GM18498 (cell line): ENCODE measurements at regions not wholly inside any gene's neighbourhood (a gene's known extent, or its start where the extent isn't known, plus 50 kb on each side); places are given as distances from the start of the nearest gene placed in this dataset.

Experiments
- ATAC-seq: cut with Tn5 transposase; IDR thresholded peaks from one replicate; pipeline ENCODE4 v1.9.1; 2021; ENCODE audit warnings: mild to moderate bottlenecking, moderate library complexity; ENCODE audit not compliant: unreplicated experiment

DNA sequence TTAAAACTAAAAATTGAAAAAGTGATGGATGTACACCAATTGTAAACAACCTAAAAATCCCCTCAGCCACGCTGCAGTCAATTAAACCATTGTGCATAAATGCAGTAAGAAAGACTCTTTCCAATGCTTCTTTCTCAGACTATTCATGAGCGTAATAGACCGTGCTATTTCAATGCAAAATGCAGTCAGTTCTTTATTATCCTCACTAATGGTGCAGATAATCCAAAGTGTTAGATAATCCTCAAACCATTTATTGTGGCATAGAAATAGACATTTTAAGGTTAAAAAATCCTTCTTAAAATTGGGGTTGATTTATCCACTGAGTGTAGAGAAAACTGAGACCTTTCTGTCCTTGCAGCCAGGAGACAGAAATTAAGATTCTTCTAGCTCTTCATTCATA lies 1862.8 kb downstream of the EFNA5 start:
- no peak for ATAC-seq

DNA sequence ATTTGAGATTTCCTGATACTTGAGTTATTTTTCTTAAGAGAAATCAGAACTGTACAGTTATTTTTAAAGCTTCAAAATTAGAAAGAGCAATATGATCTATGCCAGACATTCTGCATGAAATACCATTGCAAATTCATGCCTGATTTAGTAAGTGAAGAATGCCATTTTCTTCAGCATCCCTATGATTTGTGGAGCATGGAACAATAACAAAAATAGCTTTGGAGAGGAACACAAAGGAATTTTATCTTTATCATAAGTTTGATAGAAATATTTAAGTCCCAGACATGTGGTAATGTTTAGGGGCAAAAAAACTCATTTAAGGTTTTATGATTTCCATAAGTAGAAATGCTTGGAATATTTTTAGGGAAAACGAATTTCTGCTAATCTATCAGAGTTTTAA lies 1863.4 kb downstream of the EFNA5 start:
- ATAC-seq = no peak

- ATAC-seq = no peak
These were observed 1864.1 kb downstream of the EFNA5 start for GRCh38 chr5:105806596-105806995.

DNA sequence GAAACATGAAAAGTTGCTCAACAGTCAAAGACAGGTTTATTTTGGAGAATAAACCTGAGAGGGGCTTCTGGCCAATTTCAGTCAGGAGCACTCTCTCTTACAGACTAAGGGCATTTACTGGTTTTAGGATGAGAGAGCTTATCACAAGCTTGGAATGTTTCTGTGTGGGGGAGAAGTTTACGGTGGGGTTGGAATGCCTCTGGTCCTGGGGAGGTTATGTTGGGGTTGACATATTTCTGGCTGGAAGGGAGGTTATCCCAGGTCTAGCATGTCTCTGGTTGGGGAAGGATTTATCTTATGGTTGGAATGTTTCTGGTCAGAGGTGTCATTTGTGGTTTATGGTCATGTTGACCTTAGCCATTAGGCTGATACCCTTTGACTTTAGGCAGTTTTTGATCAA lies 1867.3 kb downstream of the EFNA5 start:
- no peak for ATAC-seq

DNA sequence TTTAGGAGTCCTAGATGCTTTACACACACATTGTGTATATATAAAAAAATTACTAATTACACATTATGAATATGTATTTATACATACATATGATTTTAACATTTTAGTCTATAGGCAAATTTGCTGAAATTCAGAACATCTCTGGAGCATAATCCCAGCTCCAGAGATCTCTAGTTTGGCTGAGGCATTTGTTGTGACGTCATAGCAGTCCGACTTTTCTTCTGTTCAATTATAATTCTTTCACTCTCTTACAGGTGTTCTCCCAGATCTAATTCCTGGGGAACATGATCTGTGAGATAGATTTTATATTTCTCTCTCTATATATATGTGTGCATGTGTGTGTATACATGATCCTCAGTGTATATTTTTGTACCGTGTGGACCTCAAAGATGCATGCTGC lies 1876.2 kb downstream of the EFNA5 start:
- ATAC-seq = no peak

- no peak for ATAC-seq
These were observed 1881.5 kb downstream of the EFNA5 start for GRCh38 chr5:105789246-105789645.

DNA sequence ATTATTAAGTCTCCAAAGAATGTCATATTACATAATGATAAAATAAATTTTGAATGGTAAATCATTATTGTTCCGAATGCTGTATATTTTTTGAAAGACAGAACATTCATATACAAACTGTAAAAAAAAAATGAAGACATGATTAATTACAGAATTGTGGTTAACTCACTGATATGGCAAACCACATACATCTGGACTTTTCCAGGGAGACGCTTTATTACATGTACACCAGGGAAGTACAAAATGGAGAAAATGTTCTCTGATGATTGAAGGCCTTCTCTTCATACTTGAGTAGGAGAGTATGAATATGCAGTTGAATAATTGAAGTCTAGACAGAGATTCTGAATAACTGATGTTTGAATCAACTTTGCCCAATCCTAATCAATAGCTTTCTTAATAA lies 1886.9 kb downstream of the EFNA5 start:
- no peak for ATAC-seq

DNA sequence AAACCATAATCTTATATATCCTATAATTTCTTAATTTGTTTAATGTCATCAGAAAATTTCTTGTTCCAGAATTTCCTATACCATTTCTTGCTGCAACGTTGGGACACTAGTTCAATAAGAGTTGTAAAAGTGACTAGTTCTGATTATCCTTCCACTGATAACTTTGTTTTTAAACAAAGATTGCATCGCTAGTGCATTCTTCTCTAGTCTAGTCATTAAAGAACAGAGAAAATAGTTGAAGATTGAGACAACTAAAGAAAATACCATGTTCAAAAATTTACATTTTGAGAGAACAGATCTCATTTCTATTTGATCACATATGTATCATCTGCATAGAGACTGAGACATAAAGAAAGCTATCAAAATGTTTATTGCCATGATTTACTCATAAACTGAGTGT lies 1888.2 kb downstream of the EFNA5 start:
- ATAC-seq = no peak

DNA sequence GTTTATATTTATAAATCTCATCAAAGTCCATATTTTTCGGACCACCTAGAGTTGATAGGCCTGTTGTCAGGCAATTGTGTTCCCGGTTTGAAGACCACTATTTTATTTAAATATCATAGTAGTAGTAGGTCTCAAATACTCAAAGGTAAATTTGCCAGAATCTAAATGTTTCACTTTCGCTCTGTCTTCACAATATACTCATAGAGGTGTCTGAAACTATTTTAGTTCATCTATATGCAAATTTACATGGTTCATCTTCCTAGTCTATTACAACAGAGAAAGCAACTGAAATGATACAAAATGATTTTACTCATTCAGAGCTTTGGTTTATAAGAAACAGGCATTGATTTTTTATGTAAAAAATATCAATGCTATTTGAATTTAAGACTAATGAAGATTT lies 1897.5 kb downstream of the EFNA5 start:
- ATAC-seq = no peak

DNA sequence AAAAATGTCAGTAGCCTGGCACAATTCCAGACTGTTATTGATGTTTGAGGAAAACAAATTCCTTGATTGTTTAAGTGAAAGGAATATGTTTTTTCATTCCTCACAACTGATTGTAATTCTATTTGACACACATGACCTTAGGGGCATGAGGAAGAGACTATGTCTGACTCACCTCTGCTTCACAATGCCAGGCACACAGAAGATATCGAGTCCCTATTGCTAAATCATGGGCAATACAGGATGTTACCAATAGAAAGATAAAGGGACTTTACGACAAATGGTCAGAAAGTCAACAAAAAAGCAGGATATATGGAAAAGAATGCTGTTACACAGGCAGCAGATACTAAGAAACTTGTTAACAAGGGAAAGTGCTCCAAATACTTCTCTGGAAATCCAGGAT lies 1903.5 kb downstream of the EFNA5 start:
- ATAC-seq = no peak

GRCh38 chr5:105762728-105763127 lies 1908.0 kb downstream of the EFNA5 start:
- no peak for ATAC-seq

- no peak for ATAC-seq
These were observed 1916.7 kb downstream of the EFNA5 start for GRCh38 chr5:105754056-105754455.

- no peak for ATAC-seq
These were observed 1917.9 kb downstream of the EFNA5 start for GRCh38 chr5:105752801-105753200.

DNA sequence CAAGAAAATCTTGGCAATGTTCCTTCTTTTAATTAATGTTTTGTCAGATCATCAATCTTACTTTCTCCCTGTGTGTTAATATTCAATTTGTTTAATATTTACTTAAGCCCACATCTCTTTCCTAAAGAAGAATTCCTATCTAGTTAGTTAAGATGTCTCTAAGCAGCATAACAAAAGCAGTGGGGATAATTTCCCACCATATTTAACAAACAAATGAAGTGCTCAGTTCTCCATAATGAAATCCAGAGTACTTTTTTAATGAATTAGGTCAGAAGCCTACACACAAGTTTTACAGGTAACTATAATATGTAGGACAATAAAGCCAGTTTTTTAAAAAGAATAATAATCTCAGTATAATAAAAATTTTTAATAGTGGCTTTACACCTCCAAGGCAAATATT lies 1918.8 kb downstream of the EFNA5 start:
- ATAC-seq = no peak

DNA sequence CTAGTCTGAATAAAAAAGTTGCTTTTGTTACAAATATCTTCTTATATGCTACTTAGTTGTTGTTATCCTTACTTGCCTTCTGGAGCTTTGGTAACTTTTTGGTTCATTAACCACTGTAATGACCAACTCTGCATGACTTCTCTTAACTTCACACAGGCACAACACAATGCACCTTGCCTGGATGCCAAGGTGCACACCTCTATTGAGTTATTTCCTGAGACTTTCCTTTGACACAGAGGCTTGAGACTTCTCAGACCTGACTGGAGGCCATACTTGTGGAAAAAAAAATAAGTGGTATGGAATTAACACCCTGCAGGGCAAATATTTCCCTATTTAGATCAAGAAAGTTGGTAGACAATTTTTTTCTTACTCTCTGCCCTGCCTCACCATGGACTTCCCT lies 1925.6 kb downstream of the EFNA5 start:
- no peak for ATAC-seq

- ATAC-seq = no peak
These were observed 1930.5 kb downstream of the EFNA5 start for GRCh38 chr5:105740242-105740641.

GRCh38 chr5:105739732-105740131 lies 1931.0 kb downstream of the EFNA5 start:
- ATAC-seq = no peak

DNA sequence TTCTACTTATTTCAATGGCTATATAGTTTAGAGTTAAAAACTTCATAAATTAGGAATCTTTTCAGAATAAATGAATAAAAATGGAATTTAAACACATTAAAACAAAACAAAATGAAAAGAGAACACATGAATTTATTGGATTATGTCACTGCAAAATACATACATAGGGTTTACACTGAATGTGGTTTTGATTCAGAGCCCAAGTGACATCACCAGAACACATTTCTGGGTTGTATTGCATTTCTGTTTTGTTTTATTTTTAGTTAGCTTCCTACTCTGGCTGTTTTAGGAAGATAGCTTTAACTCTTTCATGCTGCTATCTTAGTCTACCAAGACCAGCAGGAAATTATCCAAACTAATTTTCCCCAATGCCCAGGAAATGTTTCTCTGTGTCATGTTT lies 1935.0 kb downstream of the EFNA5 start:
- no peak for ATAC-seq

GRCh38 chr5:105730982-105731381 lies 1939.8 kb downstream of the EFNA5 start:
- no peak for ATAC-seq

- ATAC-seq = no peak
These were observed 1944.6 kb downstream of the EFNA5 start for GRCh38 chr5:105726093-105726492.

GRCh38 chr5:105708442-105708841 lies 1962.3 kb downstream of the EFNA5 start:
- ATAC-seq = no peak

DNA sequence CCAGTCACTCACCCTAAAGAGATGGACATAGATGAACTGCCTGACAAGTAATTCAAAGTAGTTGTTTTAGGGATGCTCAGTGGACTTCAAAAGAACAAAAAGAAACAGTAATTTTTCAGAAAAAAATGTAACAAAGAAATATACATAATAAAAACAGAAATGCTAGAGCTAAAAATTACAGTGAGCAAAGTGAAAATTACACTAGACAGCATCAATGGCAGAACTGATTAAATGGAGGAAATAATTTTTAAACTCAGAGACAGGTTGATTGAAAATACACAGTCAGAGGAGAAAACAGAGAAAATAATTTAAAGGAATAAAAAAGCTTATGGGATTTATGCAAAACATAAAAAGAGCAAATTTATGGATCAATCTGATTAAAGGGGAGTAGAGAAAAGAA lies 1968.4 kb downstream of the EFNA5 start:
- ATAC-seq = no peak

DNA sequence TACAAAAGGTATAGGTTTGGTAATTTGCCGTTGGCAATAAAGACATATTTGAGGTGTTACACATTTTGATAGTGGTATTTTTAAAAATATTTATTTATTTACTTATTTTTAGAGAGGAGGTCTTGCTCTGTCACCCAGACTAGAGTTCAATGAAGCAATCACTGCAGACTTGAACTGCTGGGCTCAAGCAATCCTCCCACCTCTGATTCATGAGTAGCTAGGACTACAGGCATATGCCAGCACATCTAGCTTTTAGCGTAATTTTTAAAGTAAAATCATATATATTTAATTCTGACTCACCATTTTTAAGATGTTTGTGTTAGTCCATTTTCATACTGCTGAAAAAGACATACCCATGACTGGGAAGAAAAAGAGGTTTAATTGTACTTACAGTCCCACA lies 1974.3 kb downstream of the EFNA5 start:
- no peak for ATAC-seq

DNA sequence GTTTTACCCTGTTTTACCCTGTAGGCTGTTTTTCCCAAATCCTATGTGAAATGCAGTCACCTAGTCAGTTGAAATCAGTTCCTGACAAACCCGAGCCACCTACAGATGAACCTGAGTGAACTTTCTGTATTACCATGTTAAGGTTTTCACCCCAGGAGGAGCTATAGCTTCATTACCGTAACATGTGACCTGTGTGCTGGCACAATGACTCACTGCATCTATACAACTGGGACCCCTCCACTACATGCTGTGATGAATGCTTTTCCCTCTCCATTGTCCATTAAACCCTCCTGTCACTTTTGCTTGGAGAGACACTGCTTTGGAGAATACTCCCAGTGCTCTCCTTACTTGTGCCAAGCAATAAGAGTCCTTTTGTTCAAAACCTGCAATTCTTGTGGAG lies 1974.8 kb downstream of the EFNA5 start:
- ATAC-seq = no peak
